Hepatocyte (in vitro differentiated cells): ENCODE measurements at regions not wholly inside any gene's neighbourhood (a gene's known extent, or its start where the extent isn't known, plus 50 kb on each side); places are given as distances from the start of the nearest gene placed in this dataset.

Source experiments
- DNase-seq: peaks from one replicate; pipeline ENCODE4 v3.0.0-alpha.2; 2016; ENCODE audit warnings: low spot score
- H2AFZ ChIP-seq: fragments of 200-600 bp; sonication (generic); 2 replicates; pipeline ENCODE4 v1.6.0; 2016; ENCODE audit warnings: antibody characterized with exemption, mild to moderate bottlenecking
- H3K27ac ChIP-seq: fragments of 200-600 bp; sonication (generic); 2 replicates; pipeline ENCODE4 v1.5.1; 2016; ENCODE audit warnings: mild to moderate bottlenecking
- H3K27me3 ChIP-seq: fragments of 200-600 bp; sonication (generic); 2 replicates; pipeline ENCODE4 v1.6.1; 2016
- H3K36me3 ChIP-seq: fragments of 200-600 bp; sonication (generic); replicated peaks from 2 replicates; pipeline ENCODE4 v1.5.1; 2016; ENCODE audit warnings: low read depth; ENCODE audit not compliant: insufficient read depth
- H3K4me1 ChIP-seq: fragments of 200-600 bp; sonication (generic); 2 replicates; pipeline ENCODE4 v1.5.1; 2016; ENCODE audit warnings: mild to moderate bottlenecking, moderate library complexity; ENCODE audit not compliant: insufficient read depth
- H3K4me2 ChIP-seq: fragments of 200-600 bp; sonication (generic); 2 replicates; pipeline ENCODE4 v1.6.0; 2016
- H3K4me3 ChIP-seq: fragments of 200-600 bp; sonication (generic); 2 replicates; pipeline ENCODE4 v1.5.1; 2016; ENCODE audit warnings: mild to moderate bottlenecking
- H3K79me2 ChIP-seq: fragments of 200-600 bp; sonication (generic); 2 replicates; pipeline ENCODE4 v1.6.0; 2017; ENCODE audit warnings: mild to moderate bottlenecking
- H3K9me2 ChIP-seq: fragments of 200-600 bp; sonication (generic); replicated peaks from 2 replicates; pipeline ENCODE4 v1.6.0; 2017; ENCODE audit warnings: mild to moderate bottlenecking; ENCODE audit not compliant: insufficient read depth
- H3K9me3 ChIP-seq: fragments of 200-600 bp; sonication (generic); 2 replicates; pipeline ENCODE4 v1.5.1; 2016; ENCODE audit warnings: low read depth, mild to moderate bottlenecking
- H4K20me1 ChIP-seq: fragments of 200-600 bp; sonication (generic); 2 replicates; pipeline ENCODE4 v1.6.0; 2016; ENCODE audit warnings: mild to moderate bottlenecking; ENCODE audit not compliant: insufficient read depth, poor library complexity, severe bottlenecking
- CTCF ChIP-seq: fragments of 200-600 bp; sonication (generic); IDR thresholded peaks from 2 replicates; pipeline ENCODE4 v1.5.1; 2016; ENCODE audit warnings: antibody characterized with exemption, mild to moderate bottlenecking; ENCODE audit not compliant: poor library complexity
- EZH2 ChIP-seq: fragments of 200-600 bp; sonication (generic); IDR thresholded peaks from 2 replicates; pipeline ENCODE4 v1.6.1; 2016; ENCODE audit warnings: antibody characterized with exemption, mild to moderate bottlenecking, borderline replicate concordance
- EZH2phosphoT487 ChIP-seq: fragments of 200-600 bp; sonication (generic); IDR thresholded peaks from one replicate; pipeline ENCODE4 v1.6.1; 2018; ENCODE audit warnings: antibody characterized with exemption, mild to moderate bottlenecking, low read depth, moderate library complexity; ENCODE audit not compliant: unreplicated experiment, severe bottlenecking
- WGBS: methylation state at CpG from one replicate; pipeline ENCODE4 v1.1.6; 2016; ENCODE audit warnings: low lambda C conversion rate; ENCODE audit errors: missing lambda C conversion rate; 5-methylcytosine and 5-hydroxymethylcytosine counted together

GRCh38 chr22:27455526-27455925 is 346.0 kb downstream of the MN1 start:
- H3K4me1 ChIP-seq = peaks cover 5% of the 10 kb centered on the region
- no peak overlapping the region for H3K4me3 ChIP-seq
- 84% methylated on average over 2 of the region's 2 CpGs for WGBS
- H3K79me2 ChIP-seq = no peaks in the 10 kb centered on the region
- no peaks in the 10 kb centered on the region for H4K20me1 ChIP-seq
- DNase-seq = no peak
- H3K36me3 ChIP-seq = no peaks in the 10 kb centered on the region
- H3K27ac ChIP-seq = no peak overlapping the region
- no peak overlapping the region for H2AFZ ChIP-seq
- H3K9me2 ChIP-seq = no peaks in the 10 kb centered on the region
- peaks cover 4% of the 10 kb centered on the region for H3K27me3 ChIP-seq
- no peak overlapping the region for H3K4me2 ChIP-seq
- H3K9me3 ChIP-seq = no peaks in the 10 kb centered on the region
- TF ChIP-seq EZH2phosphoT487 = no peak
- no peak for TF ChIP-seq EZH2
- TF ChIP-seq CTCF = no peak

GRCh38 chr22:27456696-27457503 is 344.7 kb downstream of the MN1 start:
- H3K4me2 ChIP-seq = no peak overlapping the region
- peaks cover 7% of the 10 kb centered on the region for H3K4me1 ChIP-seq
- 52% methylated on average over 10 of the region's 10 CpGs for WGBS
- H2AFZ ChIP-seq = no peak overlapping the region
- no peaks in the 10 kb centered on the region for H3K36me3 ChIP-seq
- no peak for TF ChIP-seq CTCF
- peaks cover 4% of the 10 kb centered on the region for H3K27me3 ChIP-seq
- H3K79me2 ChIP-seq = no peaks in the 10 kb centered on the region
- H3K4me3 ChIP-seq = no peak overlapping the region
- no peaks in the 10 kb centered on the region for H3K9me2 ChIP-seq
- DNase-seq = peak; percentile 62
- H3K9me3 ChIP-seq = no peaks in the 10 kb centered on the region
- H4K20me1 ChIP-seq = no peaks in the 10 kb centered on the region
- H3K27ac ChIP-seq = peak overlapping the region; percentile 82

GRCh38 chr22:27459999-27460398 is 341.6 kb downstream of the MN1 start:
- 64% methylated on average over 3 of the region's 3 CpGs for WGBS
- no peak for DNase-seq
- peaks cover 4% of the 10 kb centered on the region for H3K27me3 ChIP-seq
- no peaks in the 10 kb centered on the region for H3K79me2 ChIP-seq
- peaks cover 12% of the 10 kb centered on the region for H3K4me1 ChIP-seq
- H3K9me3 ChIP-seq = no peaks in the 10 kb centered on the region
- no peak overlapping the region for H3K4me3 ChIP-seq
- H3K36me3 ChIP-seq = no peaks in the 10 kb centered on the region
- no peak for TF ChIP-seq EZH2
- TF ChIP-seq EZH2phosphoT487 = no peak
- TF ChIP-seq CTCF = no peak
- H3K27ac ChIP-seq = no peak overlapping the region
- no peak overlapping the region for H2AFZ ChIP-seq
- no peaks in the 10 kb centered on the region for H4K20me1 ChIP-seq
- no peaks in the 10 kb centered on the region for H3K9me2 ChIP-seq
- no peak overlapping the region for H3K4me2 ChIP-seq
